GM19324 (cell line): ENCODE measurements at regions not wholly inside any gene's neighbourhood (a gene's known extent, or its start where the extent isn't known, plus 50 kb on each side); places are given as distances from the start of the nearest gene placed in this dataset.

Source experiments
- ATAC-seq: cut with Tn5 transposase; IDR thresholded peaks from one replicate; pipeline ENCODE4 v1.9.1; 2021; ENCODE audit warnings: mild to moderate bottlenecking, moderate library complexity; ENCODE audit not compliant: unreplicated experiment, low FRiP score

- ATAC-seq, result no peak
Observed at GRCh38 chr21:43304621-43305335, 122.2 kb downstream of the SIK1 start.

GRCh38 chr21:43304206-43304605 is 122.7 kb downstream of the SIK1 start:
- no peak for ATAC-seq

- no peak for ATAC-seq
Observed at GRCh38 chr21:43303275-43304178, 123.4 kb downstream of the SIK1 start.

GRCh38 chr21:43302769-43303168 is 124.2 kb downstream of the SIK1 start:
- ATAC-seq, result no peak

- ATAC-seq, result no peak
Observed at GRCh38 chr21:43302062-43302700, 124.8 kb downstream of the SIK1 start.

GRCh38 chr21:43301409-43302061 is 125.4 kb downstream of the SIK1 start:
- no peak for ATAC-seq

- no peak for ATAC-seq
Observed at GRCh38 chr21:43300496-43301408, 126.2 kb downstream of the SIK1 start.

- no peak for ATAC-seq
Observed at GRCh38 chr21:43299441-43300277, 127.3 kb downstream of the SIK1 start.

GRCh38 chr21:43298546-43299440 is 128.1 kb downstream of the SIK1 start:
- no peak for ATAC-seq

GRCh38 chr21:43297989-43298388 is 128.9 kb downstream of the SIK1 start:
- ATAC-seq, result no peak

- no peak for ATAC-seq
Observed at GRCh38 chr21:43297391-43297981, 128.7 kb downstream of the CRYAA start.

- no peak for ATAC-seq
Observed at GRCh38 chr21:43295066-43295958, 126.5 kb downstream of the CRYAA start.

GRCh38 chr21:43294194-43294902 is 125.5 kb downstream of the CRYAA start:
- no peak for ATAC-seq

- no peak for ATAC-seq
Observed at GRCh38 chr21:43292866-43293142, 124.0 kb downstream of the CRYAA start.

- no peak for ATAC-seq
Observed at GRCh38 chr21:43292041-43292865, 123.4 kb downstream of the CRYAA start.
